Mesendoderm (in vitro differentiated cells): ENCODE measurements at regions not wholly inside any gene's neighbourhood (a gene's known extent, or its start where the extent isn't known, plus 50 kb on each side); places are given as distances from the start of the nearest gene placed in this dataset.

Source experiments
- DNase-seq: peaks from one replicate; pipeline ENCODE4 v3.0.0; 2013
- H2AK5ac ChIP-seq: 2 replicates; pipeline ENCODE4 v1.6.1; 2013; ENCODE audit warnings: low read length, inconsistent platforms
- H2BK120ac ChIP-seq: 2 replicates; pipeline ENCODE4 v1.6.1; 2013; ENCODE audit warnings: low read depth, mild to moderate bottlenecking, low read length, moderate library complexity, mixed read lengths
- H2BK15ac ChIP-seq: replicated peaks from 2 replicates; pipeline ENCODE4 v1.6.1; 2013; ENCODE audit warnings: low read depth, mild to moderate bottlenecking, moderate library complexity
- H2BK5ac ChIP-seq: 2 replicates; pipeline ENCODE4 v1.6.1; 2013; ENCODE audit warnings: low read length, inconsistent platforms
- H3K18ac ChIP-seq: 2 replicates; pipeline ENCODE4 v1.6.1; 2013; ENCODE audit warnings: mild to moderate bottlenecking, low read length, mixed read lengths
- H3K23ac ChIP-seq: one replicate; pipeline ENCODE4 v1.6.1; 2013; ENCODE audit warnings: low read length
- H3K27ac ChIP-seq: 2 replicates; pipeline ENCODE4 v1.5.1; 2013; ENCODE audit warnings: low read depth, mild to moderate bottlenecking, inconsistent platforms, low read length, moderate library complexity
- H3K27me3 ChIP-seq: 2 replicates; pipeline ENCODE4 v1.6.1; 2013; ENCODE audit warnings: low read length, control low read depth, mild to moderate bottlenecking, inconsistent platforms; ENCODE audit not compliant: insufficient read depth, poor library complexity
- H3K36me3 ChIP-seq: 2 replicates; pipeline ENCODE4 v1.6.1; 2013; ENCODE audit warnings: low read length, inconsistent platforms; ENCODE audit not compliant: control insufficient read depth, insufficient read depth
- H3K4ac ChIP-seq: one replicate; pipeline ENCODE4 v1.6.1; 2013; ENCODE audit warnings: low read depth, mild to moderate bottlenecking, low read length, moderate library complexity
- H3K4me1 ChIP-seq: 2 replicates; pipeline ENCODE4 v1.6.1; 2013; ENCODE audit warnings: low read depth, low read length, inconsistent platforms; ENCODE audit not compliant: control insufficient read depth
- H3K4me2 ChIP-seq: 2 replicates; pipeline ENCODE4 v1.6.1; 2013; ENCODE audit warnings: low read length
- H3K4me3 ChIP-seq: 2 replicates; pipeline ENCODE4 v1.5.1; 2013; ENCODE audit warnings: mild to moderate bottlenecking, low read length
- H3K56ac ChIP-seq: one replicate; pipeline ENCODE4 v1.6.1; 2013; ENCODE audit warnings: low read length
- H3K79me1 ChIP-seq: 2 replicates; pipeline ENCODE4 v1.6.1; 2013; ENCODE audit warnings: low read length, inconsistent platforms
- H3K79me2 ChIP-seq: 2 replicates; pipeline ENCODE4 v1.6.1; 2013; ENCODE audit warnings: mild to moderate bottlenecking, low read length; ENCODE audit not compliant: control insufficient read depth, insufficient read depth
- H3K9ac ChIP-seq: 2 replicates; pipeline ENCODE4 v1.6.1; 2013; ENCODE audit warnings: low read length, inconsistent platforms
- H4K5ac ChIP-seq: one replicate; pipeline ENCODE4 v1.6.1; 2013; ENCODE audit warnings: low read length
- H4K8ac ChIP-seq: one replicate; pipeline ENCODE4 v1.6.1; 2013; ENCODE audit warnings: low read depth, mild to moderate bottlenecking, control low read depth, low read length, moderate library complexity
- WGBS: extraction: QIAGEN DNeasy Blood & Tissue Kit; methylation state at CpG from one replicate; pipeline ENCODE4 v1.1.7; 2013; ENCODE audit warnings: low lambda C conversion rate, missing lambda C conversion rate; ENCODE audit not compliant: insufficient coverage; ENCODE audit errors: extremely low coverage; 5-methylcytosine and 5-hydroxymethylcytosine counted together

- no peaks in the 10 kb centered on the region for H3K4me1 ChIP-seq
- DNase-seq: no peak
These were observed 232.1 kb upstream of the CDIN1 start for GRCh38 chr15:36347272-36347858.

GRCh38 chr15:36356466-36356865 is 223.0 kb upstream of the CDIN1 start:
- Histone ChIP-seq H3K18ac (no peak overlapping the region), H4K8ac (no peak overlapping the region), H3K9ac (no peak overlapping the region), H2BK5ac (no peak overlapping the region), H4K5ac (no peak overlapping the region), H3K4ac (no peak overlapping the region), H3K27me3 (no peaks in the 10 kb centered on the region), H3K36me3 (no peaks in the 10 kb centered on the region), H3K79me1 (no peaks in the 10 kb centered on the region), H3K4me1 (no peaks in the 10 kb centered on the region), H3K23ac (no peak overlapping the region), H3K27ac (no peak overlapping the region), H3K4me3 (no peak overlapping the region), H3K56ac (no peak overlapping the region), H2BK120ac (no peak overlapping the region), H3K4me2 (no peak overlapping the region), H3K79me2 (no peaks in the 10 kb centered on the region), H2AK5ac (no peak overlapping the region), H2BK15ac (no peak overlapping the region)
- no CpG with 5 or more reads among the region's 4 CpGs for WGBS
- peak; percentile 6 for DNase-seq

More at GRCh38 chr15:36347272-36347858, 232.1 kb upstream of the CDIN1 start:
- H2BK120ac ChIP-seq: no peak overlapping the region
- no peak overlapping the region for H3K4me3 ChIP-seq
- no peak overlapping the region for H2BK15ac ChIP-seq
- H3K4me2 ChIP-seq: no peak overlapping the region
- H4K8ac ChIP-seq: no peak overlapping the region
- H3K4ac ChIP-seq: no peak overlapping the region
- H3K27ac ChIP-seq: no peak overlapping the region
- H3K56ac ChIP-seq: no peak overlapping the region
- H3K23ac ChIP-seq: no peak overlapping the region
- H2BK5ac ChIP-seq: no peak overlapping the region
- no peak overlapping the region for H3K9ac ChIP-seq
- no peaks in the 10 kb centered on the region for H3K36me3 ChIP-seq
- no peak overlapping the region for H2AK5ac ChIP-seq
- no peak overlapping the region for H3K18ac ChIP-seq
- H3K79me1 ChIP-seq: no peaks in the 10 kb centered on the region
- H3K27me3 ChIP-seq: no peaks in the 10 kb centered on the region
- H3K79me2 ChIP-seq: no peaks in the 10 kb centered on the region
- H4K5ac ChIP-seq: no peak overlapping the region

GRCh38 chr15:36356978-36357601 is 222.3 kb upstream of the CDIN1 start:
- H3K4ac ChIP-seq: no peak overlapping the region
- H4K5ac ChIP-seq: no peak overlapping the region
- no peak overlapping the region for H2AK5ac ChIP-seq
- no peaks in the 10 kb centered on the region for H3K4me1 ChIP-seq
- no peak overlapping the region for H3K18ac ChIP-seq
- H3K79me2 ChIP-seq: no peaks in the 10 kb centered on the region
- H3K9ac ChIP-seq: no peak overlapping the region
- no peak for DNase-seq
- no peak overlapping the region for H2BK15ac ChIP-seq
- H3K23ac ChIP-seq: no peak overlapping the region
- H3K79me1 ChIP-seq: no peaks in the 10 kb centered on the region
- no peak overlapping the region for H2BK5ac ChIP-seq
- no peak overlapping the region for H2BK120ac ChIP-seq
- H3K4me3 ChIP-seq: no peak overlapping the region
- H4K8ac ChIP-seq: no peak overlapping the region
- H3K4me2 ChIP-seq: no peak overlapping the region
- H3K56ac ChIP-seq: no peak overlapping the region
- H3K27ac ChIP-seq: no peak overlapping the region
- no CpG with 5 or more reads among the region's 8 CpGs for WGBS
- no peaks in the 10 kb centered on the region for H3K36me3 ChIP-seq
- no peaks in the 10 kb centered on the region for H3K27me3 ChIP-seq

- H2BK15ac ChIP-seq: no peak overlapping the region
- no peaks in the 10 kb centered on the region for H3K27me3 ChIP-seq
- no peak overlapping the region for H3K9ac ChIP-seq
- no peak overlapping the region for H3K18ac ChIP-seq
- no CpG with 5 or more reads among the region's 2 CpGs for WGBS
- DNase-seq: no peak
- no peaks in the 10 kb centered on the region for H3K4me1 ChIP-seq
- H3K56ac ChIP-seq: no peak overlapping the region
- H2AK5ac ChIP-seq: no peak overlapping the region
- H2BK120ac ChIP-seq: no peak overlapping the region
- H4K8ac ChIP-seq: no peak overlapping the region
- no peak overlapping the region for H3K4ac ChIP-seq
- H3K79me1 ChIP-seq: no peaks in the 10 kb centered on the region
- H4K5ac ChIP-seq: no peak overlapping the region
- no peak overlapping the region for H2BK5ac ChIP-seq
- no peak overlapping the region for H3K23ac ChIP-seq
- no peak overlapping the region for H3K27ac ChIP-seq
- H3K79me2 ChIP-seq: no peaks in the 10 kb centered on the region
- no peak overlapping the region for H3K4me2 ChIP-seq
- H3K4me3 ChIP-seq: no peak overlapping the region
- no peaks in the 10 kb centered on the region for H3K36me3 ChIP-seq
These were observed 221.3 kb upstream of the CDIN1 start for GRCh38 chr15:36358094-36358493.

- Histone ChIP-seq H4K5ac (no peak overlapping the region), H3K27ac (no peak overlapping the region), H4K8ac (no peak overlapping the region), H3K9ac (no peak overlapping the region), H3K18ac (no peak overlapping the region), H3K4me1 (no peaks in the 10 kb centered on the region), H3K79me1 (no peaks in the 10 kb centered on the region), H2BK5ac (no peak overlapping the region), H3K4ac (no peak overlapping the region), H2BK120ac (no peak overlapping the region), H2BK15ac (no peak overlapping the region), H3K4me2 (no peak overlapping the region), H3K27me3 (no peaks in the 10 kb centered on the region), H3K79me2 (no peaks in the 10 kb centered on the region), H2AK5ac (no peak overlapping the region), H3K36me3 (no peaks in the 10 kb centered on the region), H3K23ac (no peak overlapping the region), H3K56ac (no peak overlapping the region), H3K4me3 (no peak overlapping the region)
- no CpG with 5 or more reads among the region's 2 CpGs for WGBS
- no peak for DNase-seq
These were observed 220.9 kb upstream of the CDIN1 start for GRCh38 chr15:36358523-36358922.

GRCh38 chr15:36359286-36359685 is 220.1 kb upstream of the CDIN1 start:
- WGBS: no CpG with 5 or more reads among the region's 4 CpGs
- H3K23ac ChIP-seq: no peak overlapping the region
- H3K4ac ChIP-seq: no peak overlapping the region
- H3K4me2 ChIP-seq: no peak overlapping the region
- no peak overlapping the region for H3K9ac ChIP-seq
- no peak overlapping the region for H2BK15ac ChIP-seq
- H3K27ac ChIP-seq: no peak overlapping the region
- no peak overlapping the region for H3K4me3 ChIP-seq
- H3K56ac ChIP-seq: no peak overlapping the region
- no peaks in the 10 kb centered on the region for H3K79me1 ChIP-seq
- no peak overlapping the region for H2AK5ac ChIP-seq
- no peak overlapping the region for H4K5ac ChIP-seq
- H3K18ac ChIP-seq: no peak overlapping the region
- no peak overlapping the region for H2BK5ac ChIP-seq
- H3K4me1 ChIP-seq: no peaks in the 10 kb centered on the region
- no peak overlapping the region for H4K8ac ChIP-seq
- no peak for DNase-seq
- H3K36me3 ChIP-seq: no peaks in the 10 kb centered on the region
- no peaks in the 10 kb centered on the region for H3K79me2 ChIP-seq
- H2BK120ac ChIP-seq: no peak overlapping the region
- H3K27me3 ChIP-seq: no peaks in the 10 kb centered on the region
